ENCODE measurements at regions not wholly inside any gene's neighbourhood (a gene's known extent, or its start where the extent isn't known, plus 50 kb on each side); places are given as distances from the start of the nearest gene placed in this dataset.

GRCh38 chr1:23614032-23614660, 54.8 kb upstream of the ID3 start:
- DNase-seq: no peak

- no peak for DNase-seq
Measured at GRCh38 chr1:23613191-23614031, 54.1 kb upstream of the ID3 start.

GRCh38 chr1:23611601-23612327, 52.5 kb upstream of the ID3 start:
- no peak for DNase-seq

- DNase-seq: no peak
Measured at GRCh38 chr1:23610677-23611076, 51.4 kb upstream of the ID3 start.

- DNase-seq: no peak
Measured at GRCh38 chr1:23609971-23610370, 50.7 kb upstream of the ID3 start.

Measured in fibroblast of upper back skin (primary cell).